ENCODE measurements at regions not wholly inside any gene's neighbourhood (a gene's known extent, or its start where the extent isn't known, plus 50 kb on each side); places are given as distances from the start of the nearest gene placed in this dataset.

- no peak for DNase-seq (ENCODE audit: low read depth)
Observed at GRCh38 chr10:43958071-43958432, 309.4 kb upstream of the ZNF32 start.

GRCh38 chr10:43957267-43958070, 308.8 kb upstream of the ZNF32 start:
- no peak for DNase-seq (ENCODE audit: low read depth)

GRCh38 chr10:43955978-43956377, 307.3 kb upstream of the ZNF32 start:
- no peak for DNase-seq (ENCODE audit: low read depth)

GRCh38 chr10:43955002-43955596, 306.4 kb upstream of the ZNF32 start:
- DNase-seq (ENCODE audit: low read depth), result no peak

- DNase-seq (ENCODE audit: low read depth), result no peak
Observed at GRCh38 chr10:43953672-43954071, 305.0 kb upstream of the ZNF32 start.

- no peak for DNase-seq (ENCODE audit: low read depth)
Observed at GRCh38 chr10:43952760-43953159, 304.1 kb upstream of the ZNF32 start.

GRCh38 chr10:43949351-43949750, 300.7 kb upstream of the ZNF32 start:
- no peak for DNase-seq (ENCODE audit: low read depth)

- DNase-seq (ENCODE audit: low read depth), result no peak
Observed at GRCh38 chr10:43946445-43946844, 297.8 kb upstream of the ZNF32 start.

- DNase-seq (ENCODE audit: low read depth), result no peak
Observed at GRCh38 chr10:43945908-43946307, 297.2 kb upstream of the ZNF32 start.

GRCh38 chr10:43945094-43945730, 296.5 kb upstream of the ZNF32 start:
- DNase-seq (ENCODE audit: low read depth), result no peak

- no peak for DNase-seq (ENCODE audit: low read depth)
Observed at GRCh38 chr10:43944381-43945093, 295.9 kb upstream of the ZNF32 start.

GRCh38 chr10:43943818-43944360, 295.2 kb upstream of the ZNF32 start:
- DNase-seq (ENCODE audit: low read depth), result no peak

GRCh38 chr10:43943119-43943817, 294.6 kb upstream of the ZNF32 start:
- no peak for DNase-seq (ENCODE audit: low read depth)

GRCh38 chr10:43942096-43942850, 293.6 kb upstream of the ZNF32 start:
- no peak for DNase-seq (ENCODE audit: low read depth)

GRCh38 chr10:43940898-43941837, 292.5 kb upstream of the ZNF32 start:
- no peak for DNase-seq (ENCODE audit: low read depth)

- no peak for DNase-seq (ENCODE audit: low read depth)
Observed at GRCh38 chr10:43939939-43940820, 291.5 kb upstream of the ZNF32 start.

- no peak for DNase-seq (ENCODE audit: low read depth)
Observed at GRCh38 chr10:43939389-43939938, 290.8 kb upstream of the ZNF32 start.

GRCh38 chr10:43938810-43939209, 290.1 kb upstream of the ZNF32 start:
- no peak for DNase-seq (ENCODE audit: low read depth)

Data from stimulated activated CD8-positive, alpha-beta memory T cell treated with anti-CD3 and anti-CD28 coated beads, Interleukin-7, amount 100 ng/mL, for 24 hours (primary cell).